HUES48 (cell line): ENCODE measurements at regions not wholly inside any gene's neighbourhood (a gene's known extent, or its start where the extent isn't known, plus 50 kb on each side); places are given as distances from the start of the nearest gene placed in this dataset.

Source experiments
- H3K27ac ChIP-seq: one replicate; pipeline ENCODE4 v1.7.0; 2013; ENCODE audit warnings: low read depth, low read length, inconsistent platforms
- H3K27me3 ChIP-seq: 2 replicates; pipeline ENCODE4 v1.6.1; 2013; ENCODE audit warnings: mild to moderate bottlenecking, low read length; ENCODE audit not compliant: control insufficient read depth, insufficient read depth
- H3K36me3 ChIP-seq: 2 replicates; pipeline ENCODE4 v1.6.1; 2013; ENCODE audit warnings: low read length; ENCODE audit not compliant: control insufficient read depth, insufficient read depth
- H3K4me1 ChIP-seq: 2 replicates; pipeline ENCODE4 v1.6.1; 2013; ENCODE audit warnings: mild to moderate bottlenecking, low read length; ENCODE audit not compliant: control insufficient read depth, insufficient read depth
- H3K4me3 ChIP-seq: 2 replicates; pipeline ENCODE4 v1.5.1; 2013; ENCODE audit warnings: mild to moderate bottlenecking, low read depth, low read length
- H3K9ac ChIP-seq: 2 replicates; pipeline ENCODE4 v1.6.1; 2013; ENCODE audit warnings: mild to moderate bottlenecking, low read depth, low read length, moderate library complexity
- H3K9me3 ChIP-seq: 2 replicates; pipeline ENCODE4 v1.6.1; 2013; ENCODE audit warnings: low read length; ENCODE audit not compliant: control insufficient read depth, insufficient read depth

DNA sequence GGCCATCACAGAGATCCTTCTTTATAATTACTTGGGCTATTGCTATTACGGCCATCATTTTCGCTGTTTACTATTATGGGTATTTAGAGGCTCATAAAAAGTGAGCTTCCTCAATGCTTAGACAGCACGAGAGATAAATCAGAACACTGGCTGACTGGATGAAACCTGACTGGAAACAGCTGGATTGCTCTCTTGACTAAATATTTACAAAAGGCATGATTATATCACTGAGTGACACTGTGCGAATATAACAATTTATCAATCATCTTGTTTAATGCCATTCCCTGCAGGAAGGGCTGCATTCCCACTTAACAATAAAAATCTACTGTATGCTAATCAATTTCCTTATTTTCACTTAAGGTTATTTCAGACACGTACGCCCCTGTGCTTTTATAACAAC lies 260.1 kb upstream of the ARID1B start:
- Histone ChIP-seq H3K36me3 (no peaks in the 10 kb centered on the region), H3K27ac (no peak overlapping the region), H3K9ac (no peak overlapping the region), H3K27me3 (no peaks in the 10 kb centered on the region), H3K4me3 (no peak overlapping the region), H3K4me1 (no peaks in the 10 kb centered on the region), H3K9me3 (peaks cover 5% of the 10 kb centered on the region; the same call in 1 of the 2 replicates)

GRCh38 chr6:156515242-156515641 lies 261.9 kb upstream of the ARID1B start:
- H3K9ac ChIP-seq = no peak overlapping the region
- H3K27ac ChIP-seq = no peak overlapping the region
- no peaks in the 10 kb centered on the region for H3K27me3 ChIP-seq
- no peaks in the 10 kb centered on the region for H3K4me1 ChIP-seq
- no peak overlapping the region for H3K4me3 ChIP-seq
- peaks cover 5% of the 10 kb centered on the region; the same call in 1 of the 2 replicates for H3K9me3 ChIP-seq
- no peaks in the 10 kb centered on the region for H3K36me3 ChIP-seq

- Histone ChIP-seq H3K4me1 (no peaks in the 10 kb centered on the region), H3K4me3 (no peak overlapping the region), H3K9me3 (no peaks in the 10 kb centered on the region), H3K36me3 (no peaks in the 10 kb centered on the region), H3K27ac (no peak overlapping the region), H3K9ac (no peak overlapping the region), H3K27me3 (no peaks in the 10 kb centered on the region)
These were observed 263.7 kb upstream of the ARID1B start for GRCh38 chr6:156513504-156513903.

DNA sequence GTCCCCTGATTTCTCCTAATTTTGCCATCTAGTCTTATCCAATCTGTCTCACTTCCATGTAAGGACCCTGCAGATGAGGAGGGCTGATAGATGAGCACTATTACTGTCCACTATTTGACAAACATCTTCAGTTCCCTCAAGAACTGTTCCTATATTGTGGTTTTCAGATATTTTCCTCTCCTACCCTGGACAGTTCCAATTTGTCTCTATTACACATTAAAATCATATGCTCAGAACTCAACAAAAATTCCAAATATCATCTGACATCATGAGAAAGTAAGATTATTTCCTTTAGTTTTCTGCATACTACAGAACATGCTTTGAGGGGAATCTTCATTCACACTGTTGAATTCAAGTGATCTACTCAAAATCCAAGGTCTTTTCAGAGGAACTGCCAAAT lies 265.6 kb upstream of the ARID1B start:
- Histone ChIP-seq H3K27me3 (no peaks in the 10 kb centered on the region), H3K9ac (no peak overlapping the region), H3K36me3 (no peaks in the 10 kb centered on the region), H3K9me3 (no peaks in the 10 kb centered on the region), H3K4me1 (no peaks in the 10 kb centered on the region), H3K27ac (no peak overlapping the region), H3K4me3 (no peak overlapping the region)

DNA sequence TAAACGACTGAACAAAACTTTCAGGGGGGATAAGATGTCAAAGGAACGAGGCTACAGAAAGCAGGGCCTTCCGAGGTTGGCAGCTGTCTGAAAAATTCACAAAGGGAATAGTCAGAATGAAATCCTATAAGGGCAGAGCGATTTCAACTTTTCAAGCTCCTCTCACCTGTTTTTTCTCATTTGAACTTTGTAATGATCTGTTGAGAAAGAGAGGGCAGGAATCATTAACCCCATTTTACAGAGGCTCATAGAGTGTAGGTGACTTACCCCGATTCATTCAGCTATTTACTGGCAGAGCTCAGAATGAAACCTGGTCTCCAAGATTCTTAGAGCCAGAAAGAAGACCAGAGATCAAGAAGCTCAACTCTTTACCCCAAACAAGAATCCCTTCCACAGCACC lies 266.1 kb upstream of the ARID1B start:
- no peaks in the 10 kb centered on the region for H3K9me3 ChIP-seq
- no peaks in the 10 kb centered on the region for H3K27me3 ChIP-seq
- no peaks in the 10 kb centered on the region for H3K36me3 ChIP-seq
- H3K4me1 ChIP-seq = no peaks in the 10 kb centered on the region
- H3K27ac ChIP-seq = no peak overlapping the region
- H3K4me3 ChIP-seq = no peak overlapping the region
- H3K9ac ChIP-seq = no peak overlapping the region

DNA sequence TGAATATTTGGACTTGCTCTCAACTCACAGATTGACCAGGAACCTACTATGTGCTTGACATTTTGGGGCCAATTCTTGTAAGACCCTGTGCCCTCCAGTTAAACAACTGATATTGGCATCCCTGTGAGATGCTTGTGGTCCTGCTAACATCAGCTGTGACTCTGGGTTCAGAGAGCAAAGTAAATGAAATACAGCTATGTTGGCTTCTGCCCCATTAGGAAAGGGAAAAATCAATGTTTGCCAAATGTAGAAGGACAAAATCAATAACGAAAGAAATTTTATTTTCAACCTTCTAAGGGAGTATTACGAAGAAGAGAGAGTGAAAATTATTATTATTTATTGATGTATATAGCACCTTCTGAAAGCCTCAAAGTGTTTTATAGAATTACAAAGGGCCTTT lies 266.9 kb upstream of the ARID1B start:
- no peak overlapping the region for H3K27ac ChIP-seq
- H3K9me3 ChIP-seq = no peaks in the 10 kb centered on the region
- H3K27me3 ChIP-seq = no peaks in the 10 kb centered on the region
- H3K36me3 ChIP-seq = no peaks in the 10 kb centered on the region
- no peak overlapping the region for H3K4me3 ChIP-seq
- H3K4me1 ChIP-seq = no peaks in the 10 kb centered on the region
- no peak overlapping the region for H3K9ac ChIP-seq

GRCh38 chr6:156509496-156509895 lies 267.7 kb upstream of the ARID1B start:
- Histone ChIP-seq H3K4me3 (no peak overlapping the region), H3K36me3 (no peaks in the 10 kb centered on the region), H3K9me3 (no peaks in the 10 kb centered on the region), H3K27me3 (no peaks in the 10 kb centered on the region), H3K4me1 (no peaks in the 10 kb centered on the region), H3K9ac (no peak overlapping the region), H3K27ac (no peak overlapping the region)

- Histone ChIP-seq H3K4me1 (no peaks in the 10 kb centered on the region), H3K27me3 (no peaks in the 10 kb centered on the region), H3K4me3 (no peak overlapping the region), H3K9me3 (no peaks in the 10 kb centered on the region), H3K9ac (no peak overlapping the region), H3K36me3 (no peaks in the 10 kb centered on the region), H3K27ac (no peak overlapping the region)
These were observed 268.3 kb upstream of the ARID1B start for GRCh38 chr6:156508923-156509322.

- Histone ChIP-seq H3K4me3 (no peak overlapping the region), H3K9ac (no peak overlapping the region)
These were observed 269.1 kb upstream of the ARID1B start for GRCh38 chr6:156508126-156508525.

DNA sequence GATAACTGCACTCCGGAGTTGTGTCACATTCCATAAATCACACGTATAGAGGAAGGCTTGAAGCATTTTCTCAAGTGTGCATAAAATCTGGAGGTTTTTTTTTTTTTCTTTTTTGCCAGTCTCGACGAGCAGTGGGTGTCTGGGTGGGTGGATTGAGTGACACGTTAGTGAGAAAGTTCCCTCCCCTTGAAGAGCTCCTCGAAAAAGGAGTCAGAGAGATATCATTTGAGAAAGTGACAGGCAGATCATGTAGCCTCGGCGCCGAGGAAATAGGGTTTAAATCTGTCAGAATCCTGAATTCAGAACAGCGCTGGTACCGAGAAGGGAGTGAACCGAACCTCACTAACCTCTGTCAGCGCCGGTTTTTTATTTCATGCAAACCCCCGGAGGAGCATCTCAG lies 269.5 kb upstream of the ARID1B start:
- H3K9ac ChIP-seq = no peak overlapping the region

More at GRCh38 chr6:156508126-156508525, 269.1 kb upstream of the ARID1B start:
- Histone ChIP-seq H3K36me3 (no peaks in the 10 kb centered on the region), H3K9me3 (no peaks in the 10 kb centered on the region), H3K4me1 (0 out of 2 replicates have a peak, but pooled peaks cover 2% of the 10 kb centered on the region), H3K27me3 (no peaks in the 10 kb centered on the region), H3K27ac (no peak overlapping the region)

GRCh38 chr6:156507106-156507505 lies 270.1 kb upstream of the ARID1B start:
- no peaks in the 10 kb centered on the region for H3K9me3 ChIP-seq
- H3K27ac ChIP-seq = no peak overlapping the region
- H3K36me3 ChIP-seq = no peaks in the 10 kb centered on the region
- H3K4me1 ChIP-seq = peaks cover 9% of the 10 kb centered on the region
- H3K27me3 ChIP-seq = no peaks in the 10 kb centered on the region
- no peak overlapping the region for H3K9ac ChIP-seq
- H3K4me3 ChIP-seq = no peak overlapping the region

More for the DNA sequence above, 269.5 kb upstream of the ARID1B start:
- H3K27me3 ChIP-seq = no peaks in the 10 kb centered on the region
- H3K27ac ChIP-seq = no peak overlapping the region
- H3K36me3 ChIP-seq = no peaks in the 10 kb centered on the region
- H3K4me1 ChIP-seq = peaks cover 7% of the 10 kb centered on the region
- H3K4me3 ChIP-seq = no peak overlapping the region
- H3K9me3 ChIP-seq = no peaks in the 10 kb centered on the region

DNA sequence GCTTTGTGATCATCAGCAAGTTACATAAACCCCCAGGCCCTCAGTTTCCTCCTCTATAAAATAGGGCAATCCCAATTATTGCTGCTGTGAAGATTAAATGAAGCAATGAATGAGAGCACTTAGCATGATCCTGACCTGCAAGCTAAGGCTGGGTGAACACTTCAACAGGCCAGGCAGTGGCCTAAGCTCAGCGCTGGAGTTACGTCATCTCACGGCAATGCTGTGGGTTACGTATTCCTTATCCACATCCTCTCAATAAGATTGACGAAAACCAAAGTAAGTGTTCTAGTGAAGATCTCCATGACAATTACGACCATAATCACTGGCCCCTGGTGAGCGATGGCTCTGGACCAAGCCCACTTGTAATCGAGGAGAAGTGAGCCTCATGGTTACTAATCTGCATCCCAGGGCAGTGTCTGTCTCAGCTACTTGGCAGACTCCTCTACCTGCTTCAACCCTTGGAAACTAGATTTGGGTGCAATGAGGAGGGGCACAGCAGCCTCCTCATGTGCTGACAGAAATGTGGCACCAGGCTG lies 274.1 kb upstream of the ARID1B start:
- Histone ChIP-seq H3K9ac (no peak overlapping the region), H3K9me3 (no peaks in the 10 kb centered on the region), H3K4me3 (no peak overlapping the region), H3K36me3 (no peaks in the 10 kb centered on the region), H3K4me1 (peaks cover 9% of the 10 kb centered on the region), H3K27ac (no peak overlapping the region), H3K27me3 (no peaks in the 10 kb centered on the region)
